ENCODE measurements at regions not wholly inside any gene's neighbourhood (a gene's known extent, or its start where the extent isn't known, plus 50 kb on each side); places are given as distances from the start of the nearest gene placed in this dataset.

GRCh38 chr2:133658020-133658903 lies 90.0 kb upstream of the NCKAP5 start:
- DNase-seq (ENCODE audit: low read depth) (peak; percentile 23), FAIRE-seq (peak; percentile 55)
- no peak for TF ChIP-seq CTCF (IDR thresholded peaks at IDR 0.05; ENCODE audit: insufficient read depth, low read length, severe bottlenecking)
- H3K4me3 ChIP-seq (ENCODE audit: low read depth, low read length) = no peak overlapping the region
- H3K27me3 ChIP-seq (ENCODE audit: control insufficient read depth, insufficient read depth, low read length) = no peaks in the 10 kb centered on the region
- no peaks in the 10 kb centered on the region for H3K36me3 ChIP-seq (ENCODE audit: control insufficient read depth, insufficient read depth, low read length)

- H3K36me3 ChIP-seq (ENCODE audit: control insufficient read depth, insufficient read depth, low read length) = no peaks in the 10 kb centered on the region
- DNase-seq (ENCODE audit: low read depth) (no peak), FAIRE-seq (no peak)
- no peaks in the 10 kb centered on the region for H3K27me3 ChIP-seq (ENCODE audit: control insufficient read depth, insufficient read depth, low read length)
- TF ChIP-seq CTCF (IDR thresholded peaks at IDR 0.05; ENCODE audit: insufficient read depth, low read length, severe bottlenecking) = no peak
- H3K4me3 ChIP-seq (ENCODE audit: low read depth, low read length) = no peak overlapping the region
Observed at GRCh38 chr2:133660510-133660909, 92.2 kb upstream of the NCKAP5 start.

- Histone ChIP-seq H3K27me3 (ENCODE audit: control insufficient read depth, insufficient read depth, low read length) (no peaks in the 10 kb centered on the region), H3K4me3 (ENCODE audit: low read depth, low read length) (no peak overlapping the region), H3K36me3 (ENCODE audit: control insufficient read depth, insufficient read depth, low read length) (no peaks in the 10 kb centered on the region)
- FAIRE-seq (no peak), DNase-seq (ENCODE audit: low read depth) (no peak)
- no peak for TF ChIP-seq CTCF (IDR thresholded peaks at IDR 0.05; ENCODE audit: insufficient read depth, low read length, severe bottlenecking)
Observed at GRCh38 chr2:133661392-133661791, 93.1 kb upstream of the NCKAP5 start.

GRCh38 chr2:133666621-133667020 lies 98.4 kb upstream of the NCKAP5 start:
- FAIRE-seq (no peak), DNase-seq (ENCODE audit: low read depth) (peak; percentile 7)

GRCh38 chr2:133667085-133667484 lies 98.8 kb upstream of the NCKAP5 start:
- H3K36me3 ChIP-seq (ENCODE audit: control insufficient read depth, insufficient read depth, low read length) = no peaks in the 10 kb centered on the region
- no peak for TF ChIP-seq CTCF (IDR thresholded peaks at IDR 0.05; ENCODE audit: insufficient read depth, low read length, severe bottlenecking)
- H3K27me3 ChIP-seq (ENCODE audit: control insufficient read depth, insufficient read depth, low read length) = no peaks in the 10 kb centered on the region
- FAIRE-seq (no peak), DNase-seq (ENCODE audit: low read depth) (peak; percentile 93)
- H3K4me3 ChIP-seq (ENCODE audit: low read depth, low read length) = no peak overlapping the region

More at GRCh38 chr2:133666621-133667020, 98.4 kb upstream of the NCKAP5 start:
- no peaks in the 10 kb centered on the region for H3K36me3 ChIP-seq (ENCODE audit: control insufficient read depth, insufficient read depth, low read length)
- H3K27me3 ChIP-seq (ENCODE audit: control insufficient read depth, insufficient read depth, low read length) = no peaks in the 10 kb centered on the region
- TF ChIP-seq CTCF (IDR thresholded peaks at IDR 0.05; ENCODE audit: insufficient read depth, low read length, severe bottlenecking) = no peak
- H3K4me3 ChIP-seq (ENCODE audit: low read depth, low read length) = no peak overlapping the region

Data from bronchial epithelial cell (primary cell).